T-helper 1 cell (primary cell): ENCODE measurements at regions not wholly inside any gene's neighbourhood (a gene's known extent, or its start where the extent isn't known, plus 50 kb on each side); places are given as distances from the start of the nearest gene placed in this dataset.
A peak's percentile ranks its signal among the peaks of the same experiment; 100 is the strongest.

Source experiments
- DNase-seq, 5 donors: peaks; one replicate each; pipeline ENCODE4 v3.0.0-alpha.2; 2012 to 2020

- DNase-seq = no peak
Observed at GRCh38 chr13:109853153-109853552, 66.8 kb upstream of the IRS2 start.

DNA sequence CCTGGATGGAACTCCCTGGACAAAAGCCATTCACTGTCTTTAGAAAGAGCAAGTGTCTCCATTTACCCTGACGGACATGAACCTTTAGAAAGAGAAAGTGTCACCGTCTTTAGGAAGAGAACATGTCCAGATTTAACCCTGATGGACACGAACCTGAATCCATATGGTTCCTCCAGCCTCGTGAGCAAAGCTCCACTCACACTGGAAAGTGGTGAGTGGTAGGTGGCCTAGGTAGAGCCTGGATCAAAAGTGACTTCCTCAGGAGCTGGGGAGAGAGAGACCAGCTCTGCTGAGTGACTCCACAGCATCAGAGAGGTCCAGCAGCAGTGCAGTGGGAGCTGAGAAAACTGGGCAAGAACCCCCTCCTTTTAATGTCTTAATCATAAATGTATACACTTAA, 59.8 kb upstream of the IRS2 start:
- DNase-seq = no peak

- DNase-seq = no peak
Observed at GRCh38 chr13:109844396-109844795, 58.0 kb upstream of the IRS2 start.

DNA sequence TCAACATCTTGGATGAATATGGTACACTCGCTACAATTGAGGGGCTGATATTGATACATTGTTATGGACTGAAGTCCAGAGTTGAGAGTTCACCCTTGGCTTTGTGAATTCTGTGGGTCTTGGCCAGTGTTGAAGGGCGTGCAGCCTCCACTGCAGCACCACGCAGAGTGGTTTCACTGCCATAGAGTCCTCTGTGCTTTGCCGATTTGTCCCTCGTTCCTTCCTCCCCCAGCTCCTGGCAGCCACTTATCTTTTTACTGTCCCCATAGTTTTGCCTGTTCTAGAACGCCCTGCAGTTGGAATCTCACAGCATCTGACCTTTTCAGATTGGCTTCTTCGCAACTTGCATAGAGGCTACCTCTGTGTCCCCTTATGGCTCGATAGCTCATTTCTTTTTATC, 57.3 kb upstream of the IRS2 start:
- no peak for DNase-seq

DNA sequence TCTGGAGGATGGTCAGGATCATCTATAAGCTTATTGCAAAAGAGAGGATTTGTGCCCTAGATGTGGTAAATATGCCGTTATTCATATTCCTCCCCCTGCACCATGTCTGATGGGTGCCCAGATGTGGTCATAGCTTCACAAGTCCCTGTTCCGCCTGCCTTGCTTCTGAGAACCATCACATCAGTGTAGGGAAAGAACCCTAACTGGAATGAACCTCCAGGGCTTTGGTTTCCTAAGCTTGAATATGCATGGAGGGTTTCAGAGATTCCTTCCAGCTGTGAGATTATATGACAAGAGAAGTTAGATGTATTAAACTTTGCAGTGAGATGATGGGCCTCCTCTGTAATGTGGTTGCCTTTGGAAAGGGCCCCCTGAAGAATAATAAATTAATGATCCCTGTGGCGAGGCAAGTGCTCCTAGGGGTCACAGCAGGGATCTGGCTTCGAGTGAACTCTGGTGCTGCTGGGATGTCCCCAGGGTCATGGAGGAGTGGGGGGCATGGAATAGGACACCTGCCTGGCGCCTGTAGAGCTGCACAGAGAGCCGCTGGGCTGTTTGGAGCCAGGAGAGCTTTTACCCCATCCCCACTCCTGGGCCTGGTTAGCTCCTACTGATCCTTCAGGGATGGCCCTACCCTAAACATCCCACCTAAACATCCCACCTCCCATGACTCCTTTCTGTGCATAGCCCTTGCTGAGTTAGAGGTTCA, 56.0 kb upstream of the IRS2 start:
- DNase-seq = no peak

DNA sequence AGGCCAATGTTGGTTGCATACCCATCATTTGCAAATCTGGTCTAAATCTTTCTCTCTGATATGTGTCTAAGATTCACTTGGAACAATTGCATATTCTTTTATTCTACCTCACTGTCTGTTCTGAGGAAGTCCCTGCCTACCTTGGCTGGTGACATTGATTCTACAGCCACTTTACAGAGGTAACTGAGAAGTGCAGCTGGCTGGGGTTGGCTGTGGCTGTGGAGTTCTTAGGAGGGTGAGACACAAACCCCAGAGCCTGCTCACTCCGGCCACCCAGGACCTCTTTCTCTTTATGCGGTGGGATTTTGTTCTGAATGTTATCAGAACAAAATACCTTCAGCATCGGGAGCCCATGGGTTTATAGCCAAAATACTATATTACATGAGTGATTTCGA, 54.5 kb upstream of the IRS2 start:
- DNase-seq = no peak

GRCh38 chr13:109840201-109840892, 54.0 kb upstream of the IRS2 start:
- peak in 1 of 5 donors; percentile 20 for DNase-seq

- DNase-seq = no peak
Observed at GRCh38 chr13:109836629-109837607, 50.5 kb upstream of the IRS2 start.
